ENCODE measurements at regions not wholly inside any gene's neighbourhood (a gene's known extent, or its start where the extent isn't known, plus 50 kb on each side); places are given as distances from the start of the nearest gene placed in this dataset.

- H3K4me3 ChIP-seq (ENCODE audit: low read depth in 1 of 3, low read length in 3 of 3): no peak overlapping the region
- H3K9me3 ChIP-seq (ENCODE audit: control insufficient read depth in 4 of 4, low read length in 3 of 4): no peaks in the 10 kb centered on the region
- no peaks in the 10 kb centered on the region for H3K4me1 ChIP-seq (ENCODE audit: control insufficient read depth in 4 of 4, insufficient read depth in 4 of 4, low read length in 3 of 4)
- 91% methylated on average over 1 of the region's 1 CpG for WGBS
- no peaks in the 10 kb centered on the region for H3K36me3 ChIP-seq (ENCODE audit: control insufficient read depth in 4 of 4, insufficient read depth in 3 of 4, low read depth in 1 of 4, low read length in 3 of 4)
- H3K9ac ChIP-seq (ENCODE audit: low read depth in 1 of 2, low read length in 2 of 2): no peak overlapping the region
- H3K27me3 ChIP-seq (ENCODE audit: control insufficient read depth in 4 of 4, insufficient read depth in 4 of 4, low read length in 3 of 4): no peaks in the 10 kb centered on the region
- no peak for DNase-seq (ENCODE audit: low spot score)
- no peak overlapping the region for H3K27ac ChIP-seq (ENCODE audit: low read depth in 1 of 2, low read length in 2 of 2)
- TF ChIP-seq, protein P1, sequence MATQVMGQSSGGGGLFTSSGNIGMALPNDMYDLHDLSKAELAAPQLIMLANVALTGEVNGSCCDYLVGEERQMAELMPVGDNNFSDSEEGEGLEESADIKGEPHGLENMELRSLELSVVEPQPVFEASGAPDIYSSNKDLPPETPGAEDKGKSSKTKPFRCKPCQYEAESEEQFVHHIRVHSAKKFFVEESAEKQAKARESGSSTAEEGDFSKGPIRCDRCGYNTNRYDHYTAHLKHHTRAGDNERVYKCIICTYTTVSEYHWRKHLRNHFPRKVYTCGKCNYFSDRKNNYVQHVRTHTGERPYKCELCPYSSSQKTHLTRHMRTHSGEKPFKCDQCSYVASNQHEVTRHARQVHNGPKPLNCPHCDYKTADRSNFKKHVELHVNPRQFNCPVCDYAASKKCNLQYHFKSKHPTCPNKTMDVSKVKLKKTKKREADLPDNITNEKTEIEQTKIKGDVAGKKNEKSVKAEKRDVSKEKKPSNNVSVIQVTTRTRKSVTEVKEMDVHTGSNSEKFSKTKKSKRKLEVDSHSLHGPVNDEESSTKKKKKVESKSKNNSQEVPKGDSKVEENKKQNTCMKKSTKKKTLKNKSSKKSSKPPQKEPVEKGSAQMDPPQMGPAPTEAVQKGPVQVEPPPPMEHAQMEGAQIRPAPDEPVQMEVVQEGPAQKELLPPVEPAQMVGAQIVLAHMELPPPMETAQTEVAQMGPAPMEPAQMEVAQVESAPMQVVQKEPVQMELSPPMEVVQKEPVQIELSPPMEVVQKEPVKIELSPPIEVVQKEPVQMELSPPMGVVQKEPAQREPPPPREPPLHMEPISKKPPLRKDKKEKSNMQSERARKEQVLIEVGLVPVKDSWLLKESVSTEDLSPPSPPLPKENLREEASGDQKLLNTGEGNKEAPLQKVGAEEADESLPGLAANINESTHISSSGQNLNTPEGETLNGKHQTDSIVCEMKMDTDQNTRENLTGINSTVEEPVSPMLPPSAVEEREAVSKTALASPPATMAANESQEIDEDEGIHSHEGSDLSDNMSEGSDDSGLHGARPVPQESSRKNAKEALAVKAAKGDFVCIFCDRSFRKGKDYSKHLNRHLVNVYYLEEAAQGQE (IDR thresholded peaks at IDR 0.05): no peak
- TF ChIP-seq NR2F2 (IDR thresholded peaks at IDR 0.05) (no peak), RAD21 (IDR thresholded peaks at IDR 0.05) (no peak), HNF4G (IDR thresholded peaks at IDR 0.05) (no peak), GABPA (IDR thresholded peaks at IDR 0.05 in 1 of 2, conservative IDR thresholded peaks at IDR 0.05 in 1 of 2) (no peak), FOXA1 (IDR thresholded peaks at IDR 0.05) (no peak), SP1 (IDR thresholded peaks at IDR 0.05) (no peak), FOXA2 (IDR thresholded peaks at IDR 0.05) (no peak), RXRA (IDR thresholded peaks at IDR 0.05) (no peak), CTCF (IDR thresholded peaks at IDR 0.05; ENCODE audit: low read depth, low read length, missing input control) (no peak), YY1 (IDR thresholded peaks at IDR 0.05) (no peak), TAF1 (conservative IDR thresholded peaks at IDR 0.05) (no peak), EGR1 (IDR thresholded peaks at IDR 0.05; ENCODE audit: low read depth in 2 of 2) (no peak), JUND (IDR thresholded peaks at IDR 0.05) (no peak), HNF4A (conservative IDR thresholded peaks at IDR 0.05) (no peak), ZBTB33 (IDR thresholded peaks at IDR 0.05) (no peak)
- TF ChIP-seq, protein P2, sequence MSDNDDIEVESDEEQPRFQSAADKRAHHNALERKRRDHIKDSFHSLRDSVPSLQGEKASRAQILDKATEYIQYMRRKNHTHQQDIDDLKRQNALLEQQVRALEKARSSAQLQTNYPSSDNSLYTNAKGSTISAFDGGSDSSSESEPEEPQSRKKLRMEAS (IDR thresholded peaks at IDR 0.05): no peak
- TF ChIP-seq, protein P3, sequence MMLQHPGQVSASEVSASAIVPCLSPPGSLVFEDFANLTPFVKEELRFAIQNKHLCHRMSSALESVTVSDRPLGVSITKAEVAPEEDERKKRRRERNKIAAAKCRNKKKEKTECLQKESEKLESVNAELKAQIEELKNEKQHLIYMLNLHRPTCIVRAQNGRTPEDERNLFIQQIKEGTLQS (IDR thresholded peaks at IDR 0.05): no peak
Observed at GRCh38 chr4:102153391-102153790, 191.9 kb downstream of the SLC39A8 start.
